ENCODE measurements at regions not wholly inside any gene's neighbourhood (a gene's known extent, or its start where the extent isn't known, plus 50 kb on each side); places are given as distances from the start of the nearest gene placed in this dataset.

DNA sequence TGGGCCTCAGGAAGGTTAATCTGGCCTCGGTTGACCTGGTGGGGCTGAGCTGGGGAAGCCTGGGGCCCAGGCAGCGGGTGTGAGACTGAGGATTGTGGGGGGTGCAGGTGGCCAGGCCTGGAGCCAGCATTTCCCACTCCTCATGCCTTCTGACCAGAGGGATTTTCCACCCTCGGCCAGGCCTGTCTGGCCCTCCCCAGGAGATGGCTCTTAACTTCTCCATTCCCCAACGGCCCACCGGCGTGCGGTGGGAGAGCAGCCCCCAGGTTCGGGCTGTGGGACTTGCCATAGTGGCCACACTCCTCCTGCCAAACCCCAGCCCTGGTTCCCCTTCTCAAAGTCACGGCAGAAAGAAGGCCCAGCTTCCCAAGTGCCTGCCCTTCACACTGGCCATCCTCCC lies 126.5 kb upstream of the RUNX3 start:
- no peak for TF ChIP-seq POLR2A (IDR thresholded peaks at IDR 0.05; ENCODE audit: low read depth, low read length)
- no peak for TF ChIP-seq TAF1 (IDR thresholded peaks at IDR 0.05; ENCODE audit: borderline replicate concordance, low read depth, low read length)

Measured in GM12892 (cell line).